ENCODE measurements at regions not wholly inside any gene's neighbourhood (a gene's known extent, or its start where the extent isn't known, plus 50 kb on each side); places are given as distances from the start of the nearest gene placed in this dataset.

DNA sequence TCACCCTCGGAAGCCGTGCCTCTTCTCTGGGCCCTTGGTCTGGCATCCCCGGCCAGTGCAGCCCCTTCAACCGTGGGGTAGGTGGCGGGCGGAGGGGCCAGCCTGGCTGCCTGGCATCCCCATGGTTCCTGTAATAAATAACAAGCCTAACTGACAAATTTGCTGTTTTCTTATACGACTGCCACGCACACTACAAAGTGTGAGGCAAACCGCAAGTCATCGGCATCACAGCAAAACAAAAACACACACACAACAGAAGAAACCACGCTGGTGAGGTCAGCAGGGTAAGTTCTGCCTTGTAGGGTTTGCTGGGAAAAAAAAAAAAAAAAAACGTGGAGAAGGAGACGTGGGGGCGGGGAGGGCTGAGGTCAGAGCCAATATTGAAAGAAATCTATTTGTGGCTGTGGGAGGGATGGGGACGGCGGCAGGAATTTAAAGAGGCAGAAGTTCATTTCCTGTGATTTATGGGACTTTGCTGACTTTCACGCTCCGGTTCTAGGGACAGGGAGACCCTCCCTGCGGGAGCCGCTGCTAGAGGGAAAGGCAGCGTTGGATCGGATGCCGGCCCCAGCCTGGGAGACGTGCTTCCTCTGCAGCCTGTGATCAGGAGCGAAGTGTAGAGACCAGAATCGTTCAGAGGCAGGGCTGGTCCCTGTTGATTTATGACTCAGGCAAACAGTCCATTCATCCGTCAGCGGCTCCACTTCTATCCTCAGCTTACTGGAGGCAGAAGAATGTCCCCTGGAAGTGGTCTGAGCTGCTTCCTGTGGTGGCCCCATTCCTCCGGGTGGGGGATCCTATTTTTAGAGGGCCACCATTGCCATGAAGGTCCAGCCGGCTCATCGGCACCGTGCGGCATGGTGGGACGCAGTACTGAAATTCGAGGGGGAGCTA, 162.8 kb downstream of the FOXL1 start (continued):
- TF ChIP-seq, protein P1, sequence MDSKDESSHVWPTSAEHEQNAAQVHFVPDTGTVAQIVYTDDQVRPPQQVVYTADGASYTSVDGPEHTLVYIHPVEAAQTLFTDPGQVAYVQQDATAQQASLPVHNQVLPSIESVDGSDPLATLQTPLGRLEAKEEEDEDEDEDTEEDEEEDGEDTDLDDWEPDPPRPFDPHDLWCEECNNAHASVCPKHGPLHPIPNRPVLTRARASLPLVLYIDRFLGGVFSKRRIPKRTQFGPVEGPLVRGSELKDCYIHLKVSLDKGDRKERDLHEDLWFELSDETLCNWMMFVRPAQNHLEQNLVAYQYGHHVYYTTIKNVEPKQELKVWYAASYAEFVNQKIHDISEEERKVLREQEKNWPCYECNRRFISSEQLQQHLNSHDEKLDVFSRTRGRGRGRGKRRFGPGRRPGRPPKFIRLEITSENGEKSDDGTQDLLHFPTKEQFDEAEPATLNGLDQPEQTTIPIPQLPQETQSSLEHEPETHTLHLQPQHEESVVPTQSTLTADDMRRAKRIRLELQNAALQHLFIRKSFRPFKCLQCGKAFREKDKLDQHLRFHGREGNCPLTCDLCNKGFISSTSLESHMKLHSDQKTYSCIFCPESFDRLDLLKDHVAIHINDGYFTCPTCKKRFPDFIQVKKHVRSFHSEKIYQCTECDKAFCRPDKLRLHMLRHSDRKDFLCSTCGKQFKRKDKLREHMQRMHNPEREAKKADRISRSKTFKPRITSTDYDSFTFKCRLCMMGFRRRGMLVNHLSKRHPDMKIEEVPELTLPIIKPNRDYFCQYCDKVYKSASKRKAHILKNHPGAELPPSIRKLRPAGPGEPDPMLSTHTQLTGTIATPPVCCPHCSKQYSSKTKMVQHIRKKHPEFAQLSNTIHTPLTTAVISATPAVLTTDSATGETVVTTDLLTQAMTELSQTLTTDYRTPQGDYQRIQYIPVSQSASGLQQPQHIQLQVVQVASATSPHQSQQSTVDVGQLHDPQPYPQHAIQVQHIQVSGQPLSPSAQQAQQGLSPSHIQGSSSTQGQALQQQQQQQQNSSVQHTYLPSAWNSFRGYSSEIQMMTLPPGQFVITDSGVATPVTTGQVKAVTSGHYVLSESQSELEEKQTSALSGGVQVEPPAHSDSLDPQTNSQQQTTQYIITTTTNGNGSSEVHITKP (tag by site-specific recombination; IDR thresholded peaks at IDR 0.05), result peak; percentile 84
- no peak for TF ChIP-seq ZNF140 (tag by site-specific recombination; IDR thresholded peaks at IDR 0.05)
- TF ChIP-seq ZNF530 (tag by site-specific recombination; IDR thresholded peaks at IDR 0.05; ENCODE audit: low read depth), result no peak
- no peak for TF ChIP-seq ZNF302 (tag by site-specific recombination; IDR thresholded peaks at IDR 0.05; ENCODE audit: low read depth)
- TF ChIP-seq, protein P2, sequence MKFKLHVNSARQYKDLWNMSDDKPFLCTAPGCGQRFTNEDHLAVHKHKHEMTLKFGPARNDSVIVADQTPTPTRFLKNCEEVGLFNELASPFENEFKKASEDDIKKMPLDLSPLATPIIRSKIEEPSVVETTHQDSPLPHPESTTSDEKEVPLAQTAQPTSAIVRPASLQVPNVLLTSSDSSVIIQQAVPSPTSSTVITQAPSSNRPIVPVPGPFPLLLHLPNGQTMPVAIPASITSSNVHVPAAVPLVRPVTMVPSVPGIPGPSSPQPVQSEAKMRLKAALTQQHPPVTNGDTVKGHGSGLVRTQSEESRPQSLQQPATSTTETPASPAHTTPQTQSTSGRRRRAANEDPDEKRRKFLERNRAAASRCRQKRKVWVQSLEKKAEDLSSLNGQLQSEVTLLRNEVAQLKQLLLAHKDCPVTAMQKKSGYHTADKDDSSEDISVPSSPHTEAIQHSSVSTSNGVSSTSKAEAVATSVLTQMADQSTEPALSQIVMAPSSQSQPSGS (tag by site-specific recombination; IDR thresholded peaks at IDR 0.05; ENCODE audit: low read depth), result no peak
- TF ChIP-seq CTCF (tag by site-specific recombination; IDR thresholded peaks at IDR 0.05), result no peak
- no peak for TF ChIP-seq ZNF514 (tag by site-specific recombination; IDR thresholded peaks at IDR 0.05)
- peak; percentile 62 for TF ChIP-seq ZBTB48 (tag by site-specific recombination; IDR thresholded peaks at IDR 0.05)
- 0 out of 2 replicates have a peak, but pooled peaks have one; percentile 18 for TF ChIP-seq KLF8 (tag by site-specific recombination; IDR thresholded peaks at IDR 0.05)
- TF ChIP-seq ZNF561 (tag by site-specific recombination; IDR thresholded peaks at IDR 0.05; ENCODE audit: borderline replicate concordance), result peak; percentile 23; the same call in 1 of the 2 replicates
- 0 out of 2 replicates have a peak, but pooled peaks have one; percentile 51 for TF ChIP-seq ZXDB (tag by site-specific recombination; IDR thresholded peaks at IDR 0.05)
- no peak for TF ChIP-seq ZNF660 (tag by site-specific recombination; IDR thresholded peaks at IDR 0.05)
- no peak for TF ChIP-seq ZNF394 (tag by site-specific recombination; IDR thresholded peaks at IDR 0.05; ENCODE audit: borderline replicate concordance)
- no peak for TF ChIP-seq ZNF677 (tag by site-specific recombination; IDR thresholded peaks at IDR 0.05)
- no peak for TF ChIP-seq BCL11A (tag by site-specific recombination; IDR thresholded peaks at IDR 0.05; ENCODE audit: low read depth)
- TF ChIP-seq ZNF341 (tag by site-specific recombination; IDR thresholded peaks at IDR 0.05; ENCODE audit: low read depth), result peak; percentile 50; the same call in 1 of the 2 replicates
- TF ChIP-seq BCL6B (tag by site-specific recombination; IDR thresholded peaks at IDR 0.05), result no peak
- TF ChIP-seq SP7 (tag by site-specific recombination; IDR thresholded peaks at IDR 0.05), result peak; percentile 82
- TF ChIP-seq SCRT2 (tag by site-specific recombination; IDR thresholded peaks at IDR 0.05), result no peak
- TF ChIP-seq ZNF223 (tag by site-specific recombination; IDR thresholded peaks at IDR 0.05), result no peak
- no peak for TF ChIP-seq ZNF670 (tag by site-specific recombination; IDR thresholded peaks at IDR 0.05; ENCODE audit: low read depth)
- peak; percentile 49 for TF ChIP-seq GLIS2 (tag by site-specific recombination; IDR thresholded peaks at IDR 0.05)
- TF ChIP-seq ZSCAN30 (tag by site-specific recombination; IDR thresholded peaks at IDR 0.05), result no peak
- TF ChIP-seq ZNF555 (tag by site-specific recombination; conservative IDR thresholded peaks at IDR 0.05), result no peak
- TF ChIP-seq ZNF626 (tag by site-specific recombination; IDR thresholded peaks at IDR 0.05), result no peak
- no peak for TF ChIP-seq ZNF426 (tag by site-specific recombination; IDR thresholded peaks at IDR 0.05)
- TF ChIP-seq SP2 (tag by site-specific recombination; IDR thresholded peaks at IDR 0.05), result peak; percentile 48
- TF ChIP-seq ZNF521 (tag by site-specific recombination; IDR thresholded peaks at IDR 0.05), result no peak
- TF ChIP-seq ZNF76 (tag by site-specific recombination; IDR thresholded peaks at IDR 0.05; ENCODE audit: borderline replicate concordance, low read depth), result peak; percentile 71
- TF ChIP-seq, protein P3, sequence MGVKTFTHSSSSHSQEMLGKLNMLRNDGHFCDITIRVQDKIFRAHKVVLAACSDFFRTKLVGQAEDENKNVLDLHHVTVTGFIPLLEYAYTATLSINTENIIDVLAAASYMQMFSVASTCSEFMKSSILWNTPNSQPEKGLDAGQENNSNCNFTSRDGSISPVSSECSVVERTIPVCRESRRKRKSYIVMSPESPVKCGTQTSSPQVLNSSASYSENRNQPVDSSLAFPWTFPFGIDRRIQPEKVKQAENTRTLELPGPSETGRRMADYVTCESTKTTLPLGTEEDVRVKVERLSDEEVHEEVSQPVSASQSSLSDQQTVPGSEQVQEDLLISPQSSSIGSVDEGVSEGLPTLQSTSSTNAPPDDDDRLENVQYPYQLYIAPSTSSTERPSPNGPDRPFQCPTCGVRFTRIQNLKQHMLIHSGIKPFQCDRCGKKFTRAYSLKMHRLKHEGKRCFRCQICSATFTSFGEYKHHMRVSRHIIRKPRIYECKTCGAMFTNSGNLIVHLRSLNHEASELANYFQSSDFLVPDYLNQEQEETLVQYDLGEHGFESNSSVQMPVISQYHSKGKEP (tag by site-specific recombination; IDR thresholded peaks at IDR 0.05), result no peak
